HL-60 (cell line): ENCODE measurements at regions not wholly inside any gene's neighbourhood (a gene's known extent, or its start where the extent isn't known, plus 50 kb on each side); places are given as distances from the start of the nearest gene placed in this dataset.

Source experiments
- CTCF ChIP-seq: IDR thresholded peaks from one replicate; pipeline ENCODE4 v1.5.1; 2011; ENCODE audit warnings: low read length, control low read depth, inconsistent platforms; ENCODE audit not compliant: insufficient read depth
- GABPA ChIP-seq: IDR thresholded peaks from 2 replicates; pipeline ENCODE4 v1.6.1; 2012; ENCODE audit warnings: low read depth
- POLR2AphosphoS5 ChIP-seq: IDR thresholded peaks from 2 replicates; pipeline ENCODE4 v1.6.1; 2012; ENCODE audit warnings: low read depth
- REST ChIP-seq: IDR thresholded peaks from 2 replicates; pipeline ENCODE4 v1.6.1; 2012; ENCODE audit warnings: low read depth; ENCODE audit not compliant: insufficient replicate concordance
- SPI1 ChIP-seq: IDR thresholded peaks from 2 replicates; pipeline ENCODE4 v1.6.1; 2012; ENCODE audit warnings: low read depth, mild to moderate bottlenecking, borderline replicate concordance

GRCh38 chr3:31114929-31115283 lies 220.4 kb upstream of the GADL1 start:
- TF ChIP-seq CTCF = no peak
- no peak for TF ChIP-seq REST
- no peak for TF ChIP-seq POLR2AphosphoS5
- TF ChIP-seq GABPA = no peak
- TF ChIP-seq SPI1 = no peak
